ENCODE measurements at regions not wholly inside any gene's neighbourhood (a gene's known extent, or its start where the extent isn't known, plus 50 kb on each side); places are given as distances from the start of the nearest gene placed in this dataset.

DNA sequence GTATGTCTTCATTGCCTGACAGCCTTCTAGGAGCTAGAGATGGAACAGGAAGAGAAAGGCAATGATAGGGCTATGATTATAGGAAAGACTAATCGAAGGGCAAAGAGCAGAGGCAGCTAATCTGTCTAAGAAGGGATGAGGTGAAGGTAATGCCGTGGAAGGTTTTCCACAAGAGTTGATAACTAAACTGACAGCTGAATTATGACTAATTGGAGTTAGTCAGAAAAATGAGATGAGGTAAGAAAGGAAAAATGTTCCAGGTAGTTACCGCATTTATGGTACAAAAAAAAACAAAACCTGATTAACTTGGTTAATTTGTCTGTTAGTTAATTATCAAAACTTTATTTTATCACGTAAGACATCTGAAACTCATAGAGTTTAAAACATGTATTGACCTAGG, 260.3 kb downstream of the SLITRK6 start:
- DNase-seq (ENCODE audit: low read depth), result no peak

- no peak for DNase-seq (ENCODE audit: low read depth)
Observed at GRCh38 chr13:85537601-85538000, 261.6 kb downstream of the SLITRK6 start.

GRCh38 chr13:85536706-85537105, 262.5 kb downstream of the SLITRK6 start:
- no peak for DNase-seq (ENCODE audit: low read depth)

- DNase-seq (ENCODE audit: low read depth), result no peak
Observed at GRCh38 chr13:85535316-85536084, 263.7 kb downstream of the SLITRK6 start.

DNA sequence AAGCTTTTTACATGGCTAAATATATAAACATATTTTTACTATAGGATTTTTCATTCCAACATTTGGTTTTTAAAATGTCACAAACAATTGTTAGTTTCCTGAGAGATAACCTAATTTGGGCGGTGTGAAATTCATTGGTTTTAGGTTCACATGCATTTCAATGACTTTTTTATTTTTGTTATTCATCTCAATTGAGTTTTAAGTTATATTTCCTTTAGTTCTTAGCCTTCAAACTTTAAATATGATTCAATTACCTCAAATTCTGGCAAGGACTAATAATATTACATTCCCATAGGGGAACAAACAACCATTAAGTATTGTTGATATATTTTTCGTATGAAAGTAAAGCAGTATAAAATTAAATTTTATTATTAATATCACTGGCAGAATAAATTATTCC, 265.3 kb downstream of the SLITRK6 start:
- DNase-seq (ENCODE audit: low read depth), result no peak

GRCh38 chr13:85529218-85529594, 270.0 kb downstream of the SLITRK6 start:
- no peak for DNase-seq (ENCODE audit: low read depth)

- no peak for DNase-seq (ENCODE audit: low read depth)
Observed at GRCh38 chr13:85528491-85529217, 270.6 kb downstream of the SLITRK6 start.

DNA sequence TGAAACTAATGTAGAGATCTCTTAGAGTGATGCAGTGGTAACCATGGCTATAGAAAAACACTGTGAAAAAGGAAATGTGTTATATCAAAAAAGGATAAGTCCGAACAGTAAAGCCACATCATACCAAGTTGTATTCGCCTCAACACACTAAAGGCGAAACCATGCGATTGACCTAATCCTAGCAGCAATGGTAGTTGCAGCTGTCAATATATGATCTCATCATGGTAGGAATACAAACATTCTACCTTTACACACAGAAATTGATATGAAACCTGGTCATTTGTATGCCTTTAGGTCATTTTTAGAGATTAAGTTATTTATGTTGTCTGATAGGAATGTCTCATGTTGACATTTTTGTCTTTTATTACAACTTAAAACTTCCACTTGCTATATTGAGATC, 271.9 kb downstream of the SLITRK6 start:
- DNase-seq (ENCODE audit: low read depth), result no peak

DNA sequence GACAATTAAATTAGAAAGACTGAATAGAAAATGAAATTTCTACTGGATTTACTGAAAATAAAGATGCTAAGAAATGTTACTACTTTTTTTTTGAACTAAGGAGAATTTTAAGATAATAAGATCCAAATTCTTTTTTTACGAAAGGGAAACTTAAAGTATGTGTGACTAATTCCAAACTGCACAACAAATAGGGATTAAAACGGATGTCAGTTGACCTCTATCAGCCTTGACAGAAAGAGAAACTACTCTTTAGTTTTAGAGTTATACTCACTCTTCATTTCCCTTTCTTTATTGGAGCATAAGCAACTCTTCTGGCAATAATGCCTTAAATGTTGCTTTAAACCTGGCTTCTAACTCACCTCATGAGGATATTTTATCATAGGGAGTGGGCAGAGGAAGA, 273.8 kb downstream of the SLITRK6 start:
- no peak for DNase-seq (ENCODE audit: low read depth)

GRCh38 chr13:85521657-85522056, 277.6 kb downstream of the SLITRK6 start:
- no peak for DNase-seq (ENCODE audit: low read depth)

DNA sequence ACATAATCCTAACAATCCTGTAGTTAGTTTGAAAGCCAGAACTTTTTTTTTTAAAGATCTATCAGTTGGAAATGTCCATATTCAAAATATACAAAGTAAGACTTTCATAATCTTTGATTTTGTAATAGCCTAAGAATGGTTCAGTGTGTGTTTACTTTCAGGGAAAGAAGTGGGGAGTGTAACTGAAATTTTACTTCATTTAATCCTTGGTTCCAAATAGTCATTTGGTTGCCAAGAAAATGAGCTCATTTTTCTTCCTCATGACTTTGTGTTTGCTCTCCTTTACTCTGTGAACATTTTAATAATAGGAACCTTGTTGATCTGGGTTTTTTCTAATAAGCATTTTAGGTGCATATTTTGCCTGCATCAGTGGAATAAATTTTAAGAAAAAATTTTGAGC, 278.8 kb downstream of the SLITRK6 start:
- DNase-seq (ENCODE audit: low read depth), result no peak

GRCh38 chr13:85519363-85519762, 279.9 kb downstream of the SLITRK6 start:
- DNase-seq (ENCODE audit: low read depth), result no peak

- DNase-seq (ENCODE audit: low read depth), result no peak
Observed at GRCh38 chr13:85512421-85512820, 286.8 kb downstream of the SLITRK6 start.

GRCh38 chr13:85509512-85509911, 289.7 kb downstream of the SLITRK6 start:
- no peak for DNase-seq (ENCODE audit: low read depth)

- no peak for DNase-seq (ENCODE audit: low read depth)
Observed at GRCh38 chr13:85508683-85509329, 290.4 kb downstream of the SLITRK6 start.

GRCh38 chr13:85503797-85504196, 295.4 kb downstream of the SLITRK6 start:
- no peak for DNase-seq (ENCODE audit: low read depth)

GRCh38 chr13:85501616-85502015, 297.6 kb downstream of the SLITRK6 start:
- no peak for DNase-seq (ENCODE audit: low read depth)

DNA sequence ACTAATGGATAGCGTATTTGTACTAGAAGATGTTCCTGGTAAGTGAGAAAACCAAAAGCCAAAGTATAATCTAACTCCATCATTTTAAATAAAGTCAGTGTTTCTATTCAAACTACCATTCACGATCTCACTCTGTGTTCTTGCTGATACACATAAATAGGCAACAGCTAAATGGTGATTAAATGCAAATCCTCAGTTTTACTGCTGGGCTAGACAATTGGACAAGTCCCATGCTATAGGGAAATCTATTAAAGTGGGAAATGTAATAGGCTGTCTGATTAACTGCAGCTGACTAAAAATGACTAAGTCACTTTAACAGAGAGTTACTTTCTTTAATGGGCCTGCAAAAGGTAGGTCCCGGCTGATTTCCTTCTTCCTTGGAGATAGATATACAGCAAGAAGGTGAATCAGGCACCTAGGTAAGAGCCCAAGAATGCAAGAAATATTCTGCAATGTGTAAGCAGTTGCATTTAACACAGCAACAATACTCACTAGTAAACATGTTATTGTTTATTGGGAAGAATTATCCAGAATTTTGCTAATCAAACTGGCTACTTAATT, 298.4 kb downstream of the SLITRK6 start:
- no peak for DNase-seq (ENCODE audit: low read depth)

GRCh38 chr13:85498774-85499173, 300.4 kb downstream of the SLITRK6 start:
- no peak for DNase-seq (ENCODE audit: low read depth)

DNA sequence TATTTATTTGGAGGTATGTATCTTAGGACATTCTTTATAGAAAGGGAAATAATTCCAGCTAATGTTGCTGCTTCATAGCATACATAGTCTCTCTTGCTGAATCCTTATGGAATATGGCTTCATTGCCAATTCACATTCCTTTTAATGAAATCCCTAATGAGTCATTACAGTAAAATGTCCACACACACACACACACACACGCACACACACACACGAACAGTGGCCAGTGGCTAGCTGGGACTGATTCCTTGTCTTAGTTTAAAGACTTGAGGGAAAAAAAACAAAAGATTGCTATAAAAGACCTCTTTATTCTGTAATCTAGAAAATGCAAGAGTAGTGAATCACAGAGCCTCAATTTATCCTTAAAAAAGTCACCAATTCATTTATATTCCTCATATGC, 301.6 kb downstream of the SLITRK6 start:
- no peak for DNase-seq (ENCODE audit: low read depth)

- DNase-seq (ENCODE audit: low read depth), result no peak
Observed at GRCh38 chr13:85492283-85492682, 306.9 kb downstream of the SLITRK6 start.

DNA sequence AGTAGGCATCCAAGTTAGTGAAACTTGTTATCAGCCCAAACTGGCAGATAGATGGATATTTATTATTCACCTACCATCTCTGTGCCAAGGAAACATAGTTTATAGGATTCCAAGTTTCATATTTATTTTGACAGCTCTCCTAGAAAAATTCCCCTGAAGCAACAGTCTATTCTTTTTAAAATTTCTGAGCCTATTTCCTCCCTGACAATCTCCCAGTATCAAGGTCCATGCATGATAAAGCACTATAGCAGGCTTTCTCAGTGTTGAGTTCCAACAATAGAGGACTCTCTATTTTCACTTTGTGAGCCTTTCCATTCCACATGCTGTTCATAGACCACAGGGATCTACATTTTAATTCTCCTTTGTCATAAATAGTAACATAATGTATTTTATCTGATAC, 312.6 kb downstream of the SLITRK6 start:
- no peak for DNase-seq (ENCODE audit: low read depth)

DNA sequence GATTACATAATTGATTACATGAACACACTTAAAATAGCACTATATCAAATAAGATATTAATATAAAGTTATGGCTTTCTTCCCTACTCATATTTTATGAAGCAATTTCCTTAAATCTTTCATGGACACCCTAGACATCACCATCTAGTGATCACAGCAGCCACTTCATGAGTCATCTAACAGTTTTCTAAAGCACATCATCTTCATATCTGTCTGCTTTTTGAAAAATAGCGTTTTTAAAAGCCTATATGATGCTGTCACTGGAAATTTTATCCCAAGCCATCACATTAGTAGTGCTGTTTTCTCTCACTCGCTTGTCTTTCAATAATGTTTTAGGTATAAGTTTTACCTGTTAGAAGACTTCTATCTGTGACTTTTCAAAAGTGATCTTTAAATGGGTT, 326.1 kb downstream of the SLITRK6 start:
- no peak for DNase-seq (ENCODE audit: low read depth)
